ENCODE measurements at regions not wholly inside any gene's neighbourhood (a gene's known extent, or its start where the extent isn't known, plus 50 kb on each side); places are given as distances from the start of the nearest gene placed in this dataset.

GRCh38 chr15:93474728-93475127, 385.7 kb upstream of the RGMA start:
- no peak overlapping the region for H3K4me3 ChIP-seq (ENCODE audit: low read depth, low read length)
- no peak for DNase-seq (ENCODE audit: low read depth)
- no peak for TF ChIP-seq CTCF (conservative IDR thresholded peaks at IDR 0.05; ENCODE audit: low read depth, low read length)

- no peak for TF ChIP-seq CTCF (conservative IDR thresholded peaks at IDR 0.05; ENCODE audit: low read depth, low read length)
- H3K4me3 ChIP-seq (ENCODE audit: low read depth, low read length): no peak overlapping the region
- no peak for DNase-seq (ENCODE audit: low read depth)
Observed at GRCh38 chr15:93469994-93470393, 381.0 kb upstream of the RGMA start.

GRCh38 chr15:93467337-93467736, 378.3 kb upstream of the RGMA start:
- no peak overlapping the region for H3K4me3 ChIP-seq (ENCODE audit: low read depth, low read length)
- no peak for DNase-seq (ENCODE audit: low read depth)
- no peak for TF ChIP-seq CTCF (conservative IDR thresholded peaks at IDR 0.05; ENCODE audit: low read depth, low read length)

GRCh38 chr15:93466380-93466779, 377.4 kb upstream of the RGMA start:
- no peak for TF ChIP-seq CTCF (conservative IDR thresholded peaks at IDR 0.05; ENCODE audit: low read depth, low read length)
- DNase-seq (ENCODE audit: low read depth): no peak
- H3K4me3 ChIP-seq (ENCODE audit: low read depth, low read length): no peak overlapping the region

- no peak for DNase-seq (ENCODE audit: low read depth)
- no peak overlapping the region for H3K4me3 ChIP-seq (ENCODE audit: low read depth, low read length)
- no peak for TF ChIP-seq CTCF (conservative IDR thresholded peaks at IDR 0.05; ENCODE audit: low read depth, low read length)
Observed at GRCh38 chr15:93462690-93463089, 373.7 kb upstream of the RGMA start.

GRCh38 chr15:93460717-93461116, 371.7 kb upstream of the RGMA start:
- no peak for TF ChIP-seq CTCF (conservative IDR thresholded peaks at IDR 0.05; ENCODE audit: low read depth, low read length)
- DNase-seq (ENCODE audit: low read depth): no peak
- no peak overlapping the region for H3K4me3 ChIP-seq (ENCODE audit: low read depth, low read length)

- DNase-seq (ENCODE audit: low read depth): no peak
- no peak for TF ChIP-seq CTCF (conservative IDR thresholded peaks at IDR 0.05; ENCODE audit: low read depth, low read length)
- H3K4me3 ChIP-seq (ENCODE audit: low read depth, low read length): no peak overlapping the region
Observed at GRCh38 chr15:93459396-93459795, 370.4 kb upstream of the RGMA start.

Measured in choroid plexus epithelial cell (primary cell).